ENCODE measurements at regions not wholly inside any gene's neighbourhood (a gene's known extent, or its start where the extent isn't known, plus 50 kb on each side); places are given as distances from the start of the nearest gene placed in this dataset.
A peak's percentile ranks its signal among the peaks of the same experiment; 100 is the strongest.

GRCh38 chr14:93870377-93870776, 56.8 kb upstream of the FAM181A start:
- no peak for DNase-seq (ENCODE audit: low spot score)

- DNase-seq (ENCODE audit: low spot score), result no peak
Measured at GRCh38 chr14:93869427-93869826, 57.7 kb upstream of the FAM181A start.

GRCh38 chr14:93868165-93868564, 59.0 kb upstream of the FAM181A start:
- no peak for DNase-seq (ENCODE audit: low spot score)

GRCh38 chr14:93862265-93862664, 64.9 kb upstream of the FAM181A start:
- no peak for DNase-seq (ENCODE audit: low spot score)

GRCh38 chr14:93861836-93862235, 65.3 kb upstream of the FAM181A start:
- peak; percentile 59 for DNase-seq (ENCODE audit: low spot score)

DNA sequence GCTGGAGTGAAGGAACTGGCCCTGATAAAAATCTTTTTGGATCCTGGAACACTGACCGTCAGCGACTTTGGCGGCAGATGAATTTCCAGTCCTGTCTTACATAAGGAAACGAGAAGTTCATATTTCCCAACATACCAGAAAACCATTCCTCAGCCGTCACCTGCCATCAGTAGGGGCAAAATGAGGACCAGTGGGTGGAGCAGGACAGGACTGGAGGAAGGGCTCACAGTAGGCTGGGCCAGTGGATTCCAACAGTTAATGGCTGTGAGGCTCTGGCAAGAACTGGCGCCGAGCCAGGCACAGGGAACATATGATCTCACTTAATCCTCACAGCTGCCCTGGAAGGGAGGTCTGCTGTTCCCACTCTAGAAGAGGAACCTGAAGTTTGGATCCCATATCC, 67.2 kb upstream of the FAM181A start:
- DNase-seq (ENCODE audit: low spot score), result no peak

- no peak for DNase-seq (ENCODE audit: low spot score)
Measured at GRCh38 chr14:93858896-93859295, 68.2 kb upstream of the FAM181A start.

- peak; percentile 75 for DNase-seq (ENCODE audit: low spot score)
Measured at GRCh38 chr14:93857500-93858283, 69.4 kb upstream of the PRIMA1 start.

DNA sequence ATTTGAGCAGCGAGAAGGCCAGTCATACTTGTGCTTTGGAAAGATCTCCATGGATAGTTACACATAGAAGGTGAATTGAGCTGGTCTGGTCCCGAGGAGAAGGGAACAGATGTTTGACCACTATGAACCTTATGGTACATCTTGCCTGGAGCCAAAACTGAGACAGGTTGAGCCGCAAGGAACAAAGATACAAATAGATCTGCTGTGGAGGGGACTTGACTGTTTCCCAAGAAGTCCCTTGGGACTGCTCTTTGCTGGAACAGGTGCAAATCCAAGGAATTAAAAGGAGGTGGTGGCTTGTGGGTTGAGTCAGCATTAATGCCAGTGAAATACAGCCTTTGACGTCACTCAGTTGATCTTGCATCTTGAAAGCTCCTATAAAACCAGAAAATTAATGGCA, 68.8 kb upstream of the PRIMA1 start:
- no peak for DNase-seq (ENCODE audit: low spot score)

- no peak for DNase-seq (ENCODE audit: low spot score)
Measured at GRCh38 chr14:93855737-93856136, 67.5 kb upstream of the PRIMA1 start.

DNA sequence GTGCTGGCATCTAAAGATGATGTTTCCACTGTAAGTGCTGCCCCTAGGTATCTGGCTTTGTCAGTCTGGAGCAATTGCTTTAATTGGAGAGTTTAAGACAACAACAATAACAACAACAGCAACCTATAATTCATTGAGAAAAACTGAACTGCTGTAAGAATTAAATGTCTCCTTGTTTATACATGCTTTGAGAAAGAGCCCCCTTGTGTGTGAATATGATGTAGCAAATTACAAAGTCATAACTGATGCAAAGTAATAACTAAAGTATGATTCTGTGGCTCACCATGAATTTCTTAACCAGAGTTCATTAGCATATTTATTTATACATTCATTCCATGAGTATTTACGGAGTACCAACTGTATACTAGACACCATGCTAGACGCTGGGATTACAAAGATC, 59.2 kb upstream of the PRIMA1 start:
- DNase-seq (ENCODE audit: low spot score), result no peak

GRCh38 chr14:93838238-93838637, 50.0 kb upstream of the PRIMA1 start:
- no peak for DNase-seq (ENCODE audit: low spot score)

Measured in D341Med (cell line).